HG03066 (cell line): ENCODE measurements at regions not wholly inside any gene's neighbourhood (a gene's known extent, or its start where the extent isn't known, plus 50 kb on each side); places are given as distances from the start of the nearest gene placed in this dataset.
"Not testable (repeated sequence)": the region's sequence is repeated elsewhere in the genome, so short reads cannot be mapped to it uniquely, and the experiment has no call there.

Experiments used
- ATAC-seq: cut with Tn5 transposase; IDR thresholded peaks from one replicate; pipeline ENCODE4 v1.9.1; 2021; ENCODE audit warnings: low read depth; ENCODE audit not compliant: unreplicated experiment

DNA sequence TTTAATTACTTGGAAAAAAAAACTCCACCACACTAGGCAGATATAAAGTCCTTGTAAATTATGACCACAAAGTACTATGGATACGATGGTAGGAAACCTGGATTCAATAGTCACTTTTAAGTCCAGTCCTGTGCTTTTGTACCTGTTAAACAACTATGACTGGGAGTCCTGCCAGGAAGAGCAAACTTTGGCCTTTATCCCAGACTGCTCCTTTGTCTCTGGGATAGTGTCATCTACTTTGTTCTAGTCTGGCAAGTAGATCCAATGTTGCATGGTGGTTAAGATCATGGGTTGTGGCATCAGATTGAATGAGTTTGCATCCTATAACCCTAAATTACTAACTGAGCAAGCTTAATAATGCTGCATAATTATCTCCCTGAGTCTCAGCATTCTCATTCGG lies 175.3 kb upstream of the FGF13 start:
- ATAC-seq, result no peak

DNA sequence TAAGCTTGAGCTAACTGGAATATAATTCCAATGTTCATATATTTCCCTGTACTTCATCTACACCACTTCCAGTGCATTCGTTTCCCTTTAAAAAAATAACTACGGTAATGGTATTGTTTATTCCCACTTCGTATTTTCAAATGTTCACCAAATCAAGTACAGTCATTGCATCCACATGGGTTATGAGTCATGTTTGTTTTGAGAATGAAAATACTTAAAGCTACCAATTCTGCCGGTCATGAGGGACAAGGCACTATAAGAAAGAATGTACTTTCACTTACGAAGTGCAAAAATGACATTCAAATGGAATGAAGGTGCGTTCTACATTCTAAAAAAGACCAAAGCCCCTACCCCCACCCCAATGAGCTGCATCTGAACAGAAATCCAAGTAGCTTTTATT lies 174.4 kb upstream of the FGF13 start:
- ATAC-seq, result no peak

GRCh38 chrX:138880293-138880692 lies 168.8 kb upstream of the FGF13 start:
- not testable (repeated sequence) for ATAC-seq

GRCh38 chrX:138877746-138878145 lies 166.2 kb upstream of the FGF13 start:
- no peak for ATAC-seq

DNA sequence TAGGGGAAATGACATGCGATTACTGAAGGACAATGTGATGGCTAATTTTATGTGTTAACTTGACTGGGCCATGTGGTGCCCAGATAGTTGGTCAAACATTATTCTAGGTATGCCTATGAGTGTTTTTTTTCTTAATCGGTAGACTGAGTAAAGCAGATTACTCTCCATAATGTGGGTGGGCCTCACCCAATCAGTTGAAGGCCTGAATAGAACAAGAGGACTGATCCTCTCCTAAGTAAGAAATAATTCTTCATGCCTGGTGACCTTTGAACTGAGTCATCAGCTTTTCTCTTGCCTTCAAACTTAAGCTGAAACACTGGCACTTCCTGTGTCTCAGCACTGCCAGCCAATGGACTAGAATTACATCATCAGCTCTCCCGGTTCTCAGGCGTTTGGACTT lies 164.0 kb upstream of the FGF13 start:
- ATAC-seq, result no peak

- ATAC-seq, result no peak
Observed at GRCh38 chrX:138874271-138874935, 162.9 kb upstream of the FGF13 start.

- not testable (repeated sequence) for ATAC-seq
Observed at GRCh38 chrX:138873640-138874039, 162.1 kb upstream of the FGF13 start.

DNA sequence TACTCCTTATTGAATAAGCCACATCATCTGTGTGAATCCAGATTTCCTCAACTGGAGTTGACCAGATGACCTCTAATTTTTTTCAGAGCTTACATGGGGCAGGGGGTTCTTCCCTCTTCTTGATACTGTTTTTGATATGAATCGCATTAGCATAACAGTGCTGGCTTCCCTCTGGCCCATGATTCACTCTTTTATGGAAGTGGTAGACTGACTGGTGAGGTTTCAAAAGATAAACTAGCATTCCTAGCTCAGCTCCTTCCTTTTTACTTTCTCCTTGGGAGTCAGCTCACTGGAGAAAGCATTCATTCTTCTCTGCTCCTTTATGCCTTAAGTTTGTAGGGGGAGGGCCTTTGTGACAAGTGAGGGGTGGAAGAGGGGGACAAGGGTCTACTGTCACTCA lies 161.0 kb upstream of the FGF13 start:
- no peak for ATAC-seq

GRCh38 chrX:138871739-138872138 lies 160.2 kb upstream of the FGF13 start:
- no peak for ATAC-seq

GRCh38 chrX:138866643-138867042 lies 155.1 kb upstream of the FGF13 start:
- no peak for ATAC-seq

- no peak for ATAC-seq
Observed at GRCh38 chrX:138865093-138865649, 153.7 kb upstream of the FGF13 start.

GRCh38 chrX:138859421-138859820 lies 147.9 kb upstream of the FGF13 start:
- no peak for ATAC-seq

GRCh38 chrX:138858951-138859350 lies 147.4 kb upstream of the FGF13 start:
- ATAC-seq, result no peak

DNA sequence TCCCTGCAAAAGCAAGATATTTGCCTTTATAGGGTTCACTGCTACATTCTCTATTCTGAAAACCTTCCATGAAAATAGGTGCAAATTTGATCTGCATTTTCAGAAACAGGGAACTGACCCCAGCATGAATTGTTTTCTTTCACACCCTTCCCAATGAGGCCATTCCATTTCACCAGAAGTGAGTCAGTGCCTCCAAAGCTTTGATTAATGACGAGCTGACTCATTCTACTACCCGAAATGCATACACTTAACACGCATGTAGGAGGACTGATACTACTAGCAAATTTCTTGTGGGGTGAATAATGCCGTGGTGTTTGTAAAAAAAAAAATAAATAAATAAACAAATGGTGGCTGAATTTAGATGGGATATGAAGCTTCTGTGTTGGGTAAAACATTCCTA lies 146.9 kb upstream of the FGF13 start:
- no peak for ATAC-seq

- no peak for ATAC-seq
Observed at GRCh38 chrX:138856881-138857604, 145.5 kb upstream of the FGF13 start.

DNA sequence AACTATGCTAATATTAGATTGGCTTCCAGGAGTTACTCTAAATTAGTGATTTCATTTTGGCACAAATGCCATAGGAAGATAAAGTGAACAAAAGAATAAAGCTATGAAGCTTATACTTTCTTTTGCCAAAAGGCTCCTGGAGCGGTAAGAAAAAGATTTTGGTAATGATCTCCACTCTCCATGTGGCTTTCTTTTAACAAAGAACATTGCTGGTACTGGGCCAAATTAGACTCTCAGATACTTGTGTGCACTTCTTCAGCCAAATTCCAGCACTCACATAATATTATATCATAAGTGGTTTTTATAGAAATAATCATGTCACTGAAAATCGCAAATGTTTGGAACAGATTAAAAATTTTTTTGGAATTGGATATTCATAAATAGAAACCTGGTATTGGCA lies 142.4 kb upstream of the FGF13 start:
- ATAC-seq, result no peak

DNA sequence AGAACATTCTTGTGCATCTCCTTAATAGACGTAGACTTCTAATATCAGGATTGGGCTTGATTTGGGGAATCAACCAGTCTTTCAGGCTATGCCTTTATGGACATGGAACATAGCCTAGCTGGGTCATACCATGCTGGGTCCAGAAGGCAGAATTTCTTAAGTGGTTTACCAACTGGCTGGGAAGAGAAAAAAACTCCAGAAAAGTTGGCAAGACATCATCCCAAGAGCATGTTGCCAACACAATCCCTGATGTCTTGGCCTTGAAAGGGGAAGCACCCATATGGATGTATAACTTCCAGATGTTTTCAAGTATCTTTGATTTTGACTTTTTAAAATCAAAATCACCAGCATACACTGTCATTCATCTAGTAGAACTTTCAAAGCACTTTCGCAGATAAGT lies 138.0 kb upstream of the FGF13 start:
- ATAC-seq, result no peak

GRCh38 chrX:138847930-138848329 lies 136.4 kb upstream of the FGF13 start:
- ATAC-seq, result no peak

DNA sequence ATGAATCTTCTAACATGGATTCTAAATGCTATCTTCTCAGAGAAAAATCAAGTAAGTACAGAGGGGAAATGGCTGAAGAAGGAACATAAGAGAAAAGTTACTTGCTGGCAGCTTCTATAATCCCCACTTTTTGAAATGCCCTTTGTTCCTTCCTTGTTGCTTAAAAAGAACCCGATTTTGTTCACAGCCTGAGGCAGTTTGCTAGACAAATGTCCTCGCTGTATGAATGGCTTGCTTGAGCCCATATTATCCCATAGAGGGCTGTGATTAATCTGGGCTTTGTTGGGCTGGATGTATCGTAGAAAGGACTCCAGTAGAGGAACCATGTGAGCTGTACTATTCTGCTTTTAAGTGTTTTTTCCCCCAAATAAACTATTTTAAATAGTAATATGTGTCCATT lies 134.3 kb upstream of the FGF13 start:
- no peak for ATAC-seq

DNA sequence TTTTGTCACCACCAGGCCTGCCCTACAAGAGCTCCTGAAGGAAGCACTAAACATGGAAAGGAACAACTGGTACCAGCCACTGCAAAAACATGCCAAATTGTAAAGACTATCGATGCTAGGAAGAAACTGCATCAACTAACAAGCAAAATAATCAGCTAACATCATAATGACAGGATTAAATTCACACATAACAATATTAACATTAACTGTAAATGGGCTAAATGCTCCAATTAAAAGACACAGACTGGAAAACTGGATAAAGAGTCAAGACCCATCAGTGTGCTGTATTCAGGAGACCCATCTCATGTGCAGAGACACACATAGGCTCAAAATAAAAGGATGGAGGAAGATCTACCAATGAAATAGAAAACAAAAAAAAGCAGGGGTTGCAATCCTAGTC lies 95.9 kb upstream of the FGF13 start:
- not testable (repeated sequence) for ATAC-seq

DNA sequence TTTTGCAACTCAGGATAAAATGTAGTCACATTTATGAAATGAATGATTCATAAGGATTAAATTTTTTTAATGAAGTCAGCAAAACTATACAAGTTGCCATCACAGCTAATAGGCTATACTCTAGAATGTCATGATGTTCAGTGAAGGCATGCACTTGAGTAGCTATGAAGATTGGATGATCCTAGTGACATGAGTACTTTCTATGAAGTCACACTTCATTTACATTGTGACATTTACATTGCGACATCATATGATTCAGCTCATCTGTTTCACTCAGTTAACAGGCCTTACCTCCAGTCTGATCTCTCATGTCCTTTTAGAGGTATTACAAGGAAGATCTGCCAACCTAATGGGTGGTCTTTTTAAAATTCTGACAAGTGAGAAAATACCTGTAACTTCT lies 82.7 kb upstream of the FGF13 start:
- no peak for ATAC-seq

DNA sequence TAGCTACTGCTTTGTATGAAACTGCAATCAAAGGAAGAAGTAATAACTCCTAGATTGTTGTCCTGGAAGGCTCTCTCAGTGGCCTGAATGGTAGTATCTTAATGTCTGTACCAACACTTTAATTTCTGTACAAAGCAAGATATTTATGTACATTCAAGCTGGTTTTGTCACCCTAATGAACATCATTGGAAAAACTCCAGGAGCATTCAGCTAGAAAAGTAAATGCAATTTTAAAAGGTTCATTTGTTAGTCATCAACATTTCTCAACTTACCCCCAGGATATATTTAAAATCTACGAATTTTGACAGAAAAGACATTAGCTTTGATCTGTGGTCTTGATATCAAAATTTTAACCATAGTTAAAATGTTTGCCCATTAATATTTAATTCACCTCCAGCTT lies 80.0 kb upstream of the FGF13 start:
- ATAC-seq, result no peak
